Tibial nerve (tissue), 4 donors: ENCODE measurements at regions not wholly inside any gene's neighbourhood (a gene's known extent, or its start where the extent isn't known, plus 50 kb on each side); places are given as distances from the start of the nearest gene placed in this dataset.
"Not testable (repeated sequence)": the region's sequence is repeated elsewhere in the genome, so short reads cannot be mapped to it uniquely, and the experiment has no call there.

ENCODE experiments used
- DNase-seq, 2 donors: peaks; one replicate each; pipeline ENCODE4 v3.0.0-alpha.2; 2019; ENCODE audit warnings: low spot score in 2 of 2
- H3K27ac ChIP-seq, 4 donors: fragments of 200-600 bp; sonication (generic) in 3 of 4; one replicate each; pipeline ENCODE4 v1.5.1; 2017 to 2019; ENCODE audit warnings: mild to moderate bottlenecking in 1 of 4
- H3K27me3 ChIP-seq, 2 donors: fragments of 200-600 bp; sonication (generic) in 1 of 2; one replicate each; pipeline versions ENCODE4 v1.5.1 to v1.6.0; 2017 to 2019
- H3K36me3 ChIP-seq, 3 donors: fragments of 200-600 bp; sonication (generic); one replicate each; pipeline ENCODE4 v1.5.1; 2018 to 2019
- H3K4me1 ChIP-seq, 4 donors: fragments of 200-600 bp; sonication (generic) in 3 of 4; one replicate each; pipeline ENCODE4 v1.5.1; 2017 to 2019
- H3K4me3 ChIP-seq, 4 donors: fragments of 200-600 bp; sonication (generic) in 3 of 4; one replicate each; pipeline ENCODE4 v1.5.1; 2017 to 2019; ENCODE audit warnings: mild to moderate bottlenecking in 1 of 4, moderate library complexity in 1 of 4
- H3K9me3 ChIP-seq, 4 donors: fragments of 200-600 bp; sonication (generic) in 3 of 4; one replicate each; pipeline ENCODE4 v1.5.1; 2017 to 2019
- CTCF ChIP-seq, 5 experiments: fragments of 200-600 bp in 3 of 5; fragments of 450-650 bp in 2 of 5; sonication (generic) in 3 of 5; IDR thresholded peaks; one replicate each; pipeline ENCODE4 v1.5.1; 2016 to 2019; ENCODE audit warnings: antibody characterized with exemption in 5 of 5, mild to moderate bottlenecking in 3 of 5, moderate library complexity in 2 of 5
- EP300 ChIP-seq, 2 donors: sonication (generic); formaldehyde crosslinking; IDR thresholded peaks; one replicate each; pipeline ENCODE4 v1.6.1; 2017; ENCODE audit warnings: antibody characterized with exemption in 2 of 2, mild to moderate bottlenecking in 1 of 2
- POLR2A ChIP-seq, 2 donors: fragments of 450-650 bp; IDR thresholded peaks; one replicate each; pipeline ENCODE4 v1.6.1; 2017; ENCODE audit warnings: antibody characterized with exemption in 2 of 2, mild to moderate bottlenecking in 2 of 2, moderate library complexity in 2 of 2
- WGBS, 2 donors: methylation state at CpG; one replicate each; pipeline ENCODE4 v1.1.5; 2018; 5-methylcytosine and 5-hydroxymethylcytosine counted together

GRCh38 chr18:66874812-66875474 is 271.1 kb upstream of the CDH19 start:
- WGBS, 2 donors = 80 to 84% methylated on average over 3 of the region's 3 CpGs
- peaks cover 0 to 3% (median 0%) of the 10 kb centered on the region in 4 donors for H3K4me1 ChIP-seq
- H3K27me3 ChIP-seq = no peaks in the 10 kb centered on the region
- H3K4me3 ChIP-seq = no peak overlapping the region
- H3K27ac ChIP-seq = no peak overlapping the region
- no peak for DNase-seq
- TF ChIP-seq CTCF (IDR thresholded peaks at IDR 0.05) (no peak), EP300 (IDR thresholded peaks at IDR 0.05) (no peak), POLR2A (IDR thresholded peaks at IDR 0.05) (no peak)
- H3K9me3 ChIP-seq = no peaks in the 10 kb centered on the region
- no peaks in the 10 kb centered on the region for H3K36me3 ChIP-seq

GRCh38 chr18:66874375-66874774 is 270.5 kb upstream of the CDH19 start:
- TF ChIP-seq EP300 (IDR thresholded peaks at IDR 0.05) (no peak), CTCF (IDR thresholded peaks at IDR 0.05) (no peak)
- DNase-seq = no peak
- no peak overlapping the region for H3K27ac ChIP-seq
- H3K9me3 ChIP-seq = no peaks in the 10 kb centered on the region
- no peak overlapping the region for H3K4me3 ChIP-seq
- no peaks in the 10 kb centered on the region for H3K36me3 ChIP-seq
- no peaks in the 10 kb centered on the region for H3K27me3 ChIP-seq
- H3K4me1 ChIP-seq = peaks cover 0 to 3% (median 0%) of the 10 kb centered on the region in 4 donors

GRCh38 chr18:66873899-66874298 is 270.0 kb upstream of the CDH19 start:
- Histone ChIP-seq H3K9me3 (no peaks in the 10 kb centered on the region), H3K4me1 (peaks cover 0 to 3% (median 0%) of the 10 kb centered on the region in 4 donors), H3K36me3 (no peaks in the 10 kb centered on the region), H3K27me3 (no peaks in the 10 kb centered on the region), H3K4me3 (no peak overlapping the region), H3K27ac (no peak overlapping the region)
- 78 to 81% methylated on average over 4 of the region's 4 CpGs for WGBS, 2 donors
- TF ChIP-seq POLR2A (IDR thresholded peaks at IDR 0.05) = no peak
- TF ChIP-seq EP300 (IDR thresholded peaks at IDR 0.05) = no peak
- no peak for TF ChIP-seq CTCF (IDR thresholded peaks at IDR 0.05)
- no peak for DNase-seq

- DNase-seq = no peak
- H3K4me1 ChIP-seq = peaks cover 0 to 3% (median 0%) of the 10 kb centered on the region in 4 donors
- H3K36me3 ChIP-seq = no peaks in the 10 kb centered on the region
- TF ChIP-seq EP300 (IDR thresholded peaks at IDR 0.05) = no peak
- TF ChIP-seq CTCF (IDR thresholded peaks at IDR 0.05) = peak; percentile 8 to 34 (median 22)
- H3K27ac ChIP-seq = no peak overlapping the region
- no peaks in the 10 kb centered on the region for H3K9me3 ChIP-seq
- WGBS, 2 donors = 2% methylated on average over 1 of the region's 1 CpG
- H3K4me3 ChIP-seq = no peak overlapping the region
- no peaks in the 10 kb centered on the region for H3K27me3 ChIP-seq
These were observed 268.4 kb upstream of the CDH19 start for GRCh38 chr18:66872277-66872676.

GRCh38 chr18:66867653-66868052 is 263.8 kb upstream of the CDH19 start:
- Histone ChIP-seq H3K27me3 (no peaks in the 10 kb centered on the region), H3K27ac (no peak overlapping the region), H3K9me3 (no peaks in the 10 kb centered on the region), H3K4me3 (no peak overlapping the region), H3K4me1 (peaks cover 0 to 3% (median 0%) of the 10 kb centered on the region in 4 donors), H3K36me3 (no peaks in the 10 kb centered on the region)
- DNase-seq = no peak
- TF ChIP-seq POLR2A (IDR thresholded peaks at IDR 0.05) (no peak), EP300 (IDR thresholded peaks at IDR 0.05) (no peak), CTCF (IDR thresholded peaks at IDR 0.05) (no peak)
- 76 to 78% methylated on average over 4 of the region's 4 CpGs for WGBS, 2 donors

- DNase-seq, H3K27ac ChIP-seq, H3K9me3 ChIP-seq, H3K27me3 ChIP-seq, H3K4me3 ChIP-seq, H3K4me1 ChIP-seq, H3K36me3 ChIP-seq: not testable (repeated sequence)
- WGBS, 2 donors = 95 to 97% methylated on average over 40 to 43 of the region's 43 CpGs
These were observed 262.6 kb upstream of the CDH19 start for GRCh38 chr18:66866427-66866940.
